Glutamatergic neuron (in vitro differentiated cells): ENCODE measurements at regions not wholly inside any gene's neighbourhood (a gene's known extent, or its start where the extent isn't known, plus 50 kb on each side); places are given as distances from the start of the nearest gene placed in this dataset.

Experiments used
- DNase-seq: peaks from one replicate; pipeline ENCODE4 v3.0.0; 2022
- H3K27ac Mint-ChIP-seq: one replicate; pipeline ENCODE4 v1.8.0; 2020; ENCODE audit warnings: mild to moderate bottlenecking, mixed read lengths, inconsistent platforms; ENCODE audit not compliant: unreplicated experiment
- H3K27me3 Mint-ChIP-seq: one replicate; pipeline ENCODE4 v1.8.0; 2020; ENCODE audit warnings: mild to moderate bottlenecking, moderate library complexity, mixed read lengths, inconsistent platforms; ENCODE audit not compliant: unreplicated experiment
- H3K36me3 Mint-ChIP-seq: one replicate; pipeline ENCODE4 v1.8.0; 2020; ENCODE audit warnings: mild to moderate bottlenecking, mixed read lengths, inconsistent platforms; ENCODE audit not compliant: unreplicated experiment
- H3K4me1 Mint-ChIP-seq: one replicate; pipeline ENCODE4 v1.8.0; 2020; ENCODE audit warnings: mild to moderate bottlenecking, low read depth, mixed read lengths, inconsistent platforms; ENCODE audit not compliant: unreplicated experiment
- H3K4me3 Mint-ChIP-seq: one replicate; pipeline ENCODE4 v1.8.0; 2020; ENCODE audit warnings: mild to moderate bottlenecking, mixed read lengths, inconsistent platforms; ENCODE audit not compliant: unreplicated experiment
- H3K9me3 Mint-ChIP-seq: one replicate; pipeline ENCODE4 v1.8.0; 2020; ENCODE audit warnings: mild to moderate bottlenecking, moderate library complexity, mixed read lengths, inconsistent platforms; ENCODE audit not compliant: unreplicated experiment
- TF ChIP-seq, protein P1 (sequence below): fragments of 200-600 bp; sonication (generic); IDR thresholded peaks from one replicate; pipeline ENCODE4 v1.5.0; 2021; ENCODE audit not compliant: partially characterized antibody, unreplicated experiment

DNA sequence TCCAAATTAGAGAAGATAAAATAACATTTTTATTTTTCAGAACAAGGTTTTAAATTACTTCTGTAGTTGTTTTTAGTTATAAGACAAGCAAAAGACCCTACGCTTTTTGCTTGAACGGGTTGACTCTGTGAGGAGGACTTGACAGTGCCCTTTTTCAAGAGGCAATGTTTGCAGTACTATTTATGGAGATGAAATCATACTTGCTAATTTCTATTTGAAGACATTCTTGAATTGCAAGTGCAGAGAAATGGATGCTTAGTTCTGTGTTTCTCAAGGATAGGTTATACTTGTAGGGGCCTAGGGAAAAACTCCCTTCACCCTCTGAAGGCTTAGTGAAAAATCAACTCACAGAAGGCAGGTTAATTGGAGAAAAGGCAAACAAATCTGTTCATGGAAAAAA is 1229.5 kb downstream of the REEP3 start:
- Mint-ChIP-seq H3K27ac (no peak overlapping the region), H3K4me1 (no peaks in the 10 kb centered on the region), H3K4me3 (no peak overlapping the region), H3K36me3 (no peaks in the 10 kb centered on the region), H3K27me3 (no peaks in the 10 kb centered on the region), H3K9me3 (no peaks in the 10 kb centered on the region)
- no peak for DNase-seq
- TF ChIP-seq, protein P1, sequence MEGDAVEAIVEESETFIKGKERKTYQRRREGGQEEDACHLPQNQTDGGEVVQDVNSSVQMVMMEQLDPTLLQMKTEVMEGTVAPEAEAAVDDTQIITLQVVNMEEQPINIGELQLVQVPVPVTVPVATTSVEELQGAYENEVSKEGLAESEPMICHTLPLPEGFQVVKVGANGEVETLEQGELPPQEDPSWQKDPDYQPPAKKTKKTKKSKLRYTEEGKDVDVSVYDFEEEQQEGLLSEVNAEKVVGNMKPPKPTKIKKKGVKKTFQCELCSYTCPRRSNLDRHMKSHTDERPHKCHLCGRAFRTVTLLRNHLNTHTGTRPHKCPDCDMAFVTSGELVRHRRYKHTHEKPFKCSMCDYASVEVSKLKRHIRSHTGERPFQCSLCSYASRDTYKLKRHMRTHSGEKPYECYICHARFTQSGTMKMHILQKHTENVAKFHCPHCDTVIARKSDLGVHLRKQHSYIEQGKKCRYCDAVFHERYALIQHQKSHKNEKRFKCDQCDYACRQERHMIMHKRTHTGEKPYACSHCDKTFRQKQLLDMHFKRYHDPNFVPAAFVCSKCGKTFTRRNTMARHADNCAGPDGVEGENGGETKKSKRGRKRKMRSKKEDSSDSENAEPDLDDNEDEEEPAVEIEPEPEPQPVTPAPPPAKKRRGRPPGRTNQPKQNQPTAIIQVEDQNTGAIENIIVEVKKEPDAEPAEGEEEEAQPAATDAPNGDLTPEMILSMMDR: no peak

DNA sequence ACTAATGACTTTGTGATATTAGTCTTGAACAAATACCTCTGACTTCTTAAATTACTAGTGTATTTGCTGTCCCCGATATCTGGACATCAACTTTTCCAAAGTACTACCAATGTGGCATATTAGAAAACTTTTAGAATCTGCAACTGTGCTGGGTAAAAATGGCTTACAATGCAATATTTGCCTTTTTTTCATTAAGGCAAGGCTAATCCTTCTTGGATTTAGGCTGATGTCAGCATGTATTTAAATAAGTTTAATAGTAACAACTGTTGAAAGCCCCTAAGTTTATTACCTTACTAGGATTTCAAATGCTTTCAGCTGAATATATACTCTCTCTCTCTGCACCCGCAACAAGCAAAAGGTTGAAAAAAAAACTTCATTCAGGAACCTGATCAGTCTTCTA is 1232.3 kb downstream of the REEP3 start:
- no peak for DNase-seq
- Mint-ChIP-seq H3K36me3 (no peaks in the 10 kb centered on the region), H3K9me3 (no peaks in the 10 kb centered on the region), H3K4me1 (no peaks in the 10 kb centered on the region), H3K27me3 (no peaks in the 10 kb centered on the region), H3K4me3 (no peak overlapping the region), H3K27ac (no peak overlapping the region)
- TF ChIP-seq, protein P1: no peak

DNA sequence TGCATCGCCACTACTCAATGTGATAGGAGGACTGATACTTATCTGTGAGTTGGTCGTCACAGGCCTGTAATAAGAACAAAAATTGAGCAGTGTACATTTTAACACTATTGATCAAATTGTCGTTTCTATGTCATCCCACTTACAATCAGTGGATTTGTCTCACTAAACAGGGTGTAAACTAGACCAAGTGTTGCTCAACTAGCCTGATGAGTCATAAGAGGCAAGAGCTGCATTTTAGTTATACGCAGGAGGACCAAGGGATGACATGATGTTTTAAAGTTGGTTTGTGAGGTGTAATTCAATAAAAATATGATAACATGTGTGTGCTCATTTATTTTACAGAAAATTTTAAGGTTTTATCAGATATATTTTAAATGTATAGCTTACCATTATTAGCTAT is 1239.2 kb downstream of the REEP3 start:
- Mint-ChIP-seq H3K27me3 (no peaks in the 10 kb centered on the region), H3K27ac (no peak overlapping the region), H3K36me3 (no peaks in the 10 kb centered on the region), H3K4me3 (no peak overlapping the region), H3K4me1 (no peaks in the 10 kb centered on the region), H3K9me3 (no peaks in the 10 kb centered on the region)
- no peak for DNase-seq
- TF ChIP-seq, protein P1: no peak

DNA sequence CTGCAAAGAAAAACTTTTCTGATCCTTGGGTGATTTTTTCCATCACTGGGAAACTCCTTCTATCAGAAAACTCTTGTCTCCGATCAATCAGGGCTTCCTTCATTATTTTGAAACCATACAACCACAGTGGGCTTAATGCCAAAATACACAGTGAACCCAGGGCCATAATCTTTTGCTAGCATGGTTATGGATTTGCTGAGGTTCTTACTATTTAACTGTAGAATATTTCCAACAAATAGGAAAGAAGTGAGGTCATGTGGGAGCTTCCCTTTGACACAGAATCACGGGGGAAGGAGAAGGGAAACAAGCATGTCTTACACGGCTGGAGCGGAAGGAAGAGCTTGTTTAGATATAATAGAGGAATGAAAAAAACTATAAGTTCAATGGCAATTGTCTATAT is 1241.7 kb downstream of the REEP3 start:
- Mint-ChIP-seq H3K4me1 (no peaks in the 10 kb centered on the region), H3K4me3 (no peak overlapping the region), H3K9me3 (no peaks in the 10 kb centered on the region), H3K27me3 (no peaks in the 10 kb centered on the region), H3K27ac (no peak overlapping the region), H3K36me3 (no peaks in the 10 kb centered on the region)
- DNase-seq: no peak
- TF ChIP-seq, protein P1: no peak

DNA sequence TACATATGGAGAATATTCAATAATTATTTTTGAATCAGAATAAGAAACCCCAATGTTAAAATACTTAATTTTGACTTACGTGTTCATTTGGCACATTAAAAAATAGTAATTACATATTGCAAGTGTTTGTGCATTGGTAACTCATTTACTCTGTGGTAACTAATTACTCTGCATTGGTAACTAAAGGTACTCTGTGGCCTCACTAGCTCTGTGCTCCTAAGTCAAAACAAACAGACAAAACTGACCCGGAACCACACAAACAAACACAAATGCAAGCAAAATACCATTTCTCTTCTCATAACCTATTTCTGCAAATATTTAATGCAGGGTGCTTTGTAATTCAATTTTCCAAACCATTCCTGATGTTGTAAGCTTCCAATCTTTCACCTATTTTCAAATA is 1244.3 kb downstream of the REEP3 start:
- Mint-ChIP-seq H3K4me3 (no peak overlapping the region), H3K27ac (no peak overlapping the region), H3K9me3 (no peaks in the 10 kb centered on the region), H3K4me1 (no peaks in the 10 kb centered on the region), H3K27me3 (no peaks in the 10 kb centered on the region), H3K36me3 (no peaks in the 10 kb centered on the region)
- TF ChIP-seq, protein P1: no peak
- DNase-seq: no peak
